Neural cell (in vitro differentiated cells): ENCODE measurements at regions not wholly inside any gene's neighbourhood (a gene's known extent, or its start where the extent isn't known, plus 50 kb on each side); places are given as distances from the start of the nearest gene placed in this dataset.

ENCODE experiments used
- POLR2AphosphoS5 ChIP-seq: IDR thresholded peaks from 2 replicates; pipeline ENCODE4 v1.6.1; 2012
- TF ChIP-seq, protein P1 (sequence below): fragments of 450-650 bp; IDR thresholded peaks from 2 replicates; pipeline ENCODE4 v1.5.1; 2014; ENCODE audit warnings: antibody characterized with exemption, mild to moderate bottlenecking, moderate library complexity; ENCODE audit not compliant: poor library complexity, severe bottlenecking

DNA sequence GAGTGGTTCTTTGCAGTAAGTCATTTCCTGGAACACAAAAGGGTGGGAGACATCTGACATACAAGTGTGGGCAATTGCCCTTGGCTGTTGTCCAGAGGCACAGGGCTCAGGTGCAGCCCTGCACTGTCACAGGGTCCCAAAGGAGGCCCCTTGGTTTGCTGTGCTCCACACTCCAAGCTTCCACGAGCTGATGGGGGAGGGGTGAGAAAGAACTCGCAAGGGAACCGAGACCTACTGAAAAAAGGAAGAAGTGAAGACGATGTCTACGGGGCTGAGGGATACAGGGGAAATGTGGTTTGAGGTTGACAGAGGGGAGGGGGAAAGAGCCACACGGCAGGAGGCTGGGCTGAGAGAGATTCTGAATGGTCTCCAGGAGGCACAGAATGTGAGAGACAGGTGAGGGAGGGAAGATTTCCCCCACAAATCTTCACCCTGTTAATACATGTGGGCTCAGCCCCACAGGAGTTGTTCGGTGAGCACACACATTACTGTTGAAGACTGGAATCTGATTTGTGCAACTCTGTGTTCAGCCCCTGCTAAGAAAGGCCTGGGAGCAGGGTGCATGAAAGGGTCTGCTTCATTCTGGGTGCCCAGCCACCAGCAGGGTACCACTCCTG is 123.4 kb downstream of the LY86 start:
- TF ChIP-seq, protein P1, sequence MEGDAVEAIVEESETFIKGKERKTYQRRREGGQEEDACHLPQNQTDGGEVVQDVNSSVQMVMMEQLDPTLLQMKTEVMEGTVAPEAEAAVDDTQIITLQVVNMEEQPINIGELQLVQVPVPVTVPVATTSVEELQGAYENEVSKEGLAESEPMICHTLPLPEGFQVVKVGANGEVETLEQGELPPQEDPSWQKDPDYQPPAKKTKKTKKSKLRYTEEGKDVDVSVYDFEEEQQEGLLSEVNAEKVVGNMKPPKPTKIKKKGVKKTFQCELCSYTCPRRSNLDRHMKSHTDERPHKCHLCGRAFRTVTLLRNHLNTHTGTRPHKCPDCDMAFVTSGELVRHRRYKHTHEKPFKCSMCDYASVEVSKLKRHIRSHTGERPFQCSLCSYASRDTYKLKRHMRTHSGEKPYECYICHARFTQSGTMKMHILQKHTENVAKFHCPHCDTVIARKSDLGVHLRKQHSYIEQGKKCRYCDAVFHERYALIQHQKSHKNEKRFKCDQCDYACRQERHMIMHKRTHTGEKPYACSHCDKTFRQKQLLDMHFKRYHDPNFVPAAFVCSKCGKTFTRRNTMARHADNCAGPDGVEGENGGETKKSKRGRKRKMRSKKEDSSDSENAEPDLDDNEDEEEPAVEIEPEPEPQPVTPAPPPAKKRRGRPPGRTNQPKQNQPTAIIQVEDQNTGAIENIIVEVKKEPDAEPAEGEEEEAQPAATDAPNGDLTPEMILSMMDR, result no peak
- no peak for TF ChIP-seq POLR2AphosphoS5
